ENCODE measurements at regions not wholly inside any gene's neighbourhood (a gene's known extent, or its start where the extent isn't known, plus 50 kb on each side); places are given as distances from the start of the nearest gene placed in this dataset.

DNA sequence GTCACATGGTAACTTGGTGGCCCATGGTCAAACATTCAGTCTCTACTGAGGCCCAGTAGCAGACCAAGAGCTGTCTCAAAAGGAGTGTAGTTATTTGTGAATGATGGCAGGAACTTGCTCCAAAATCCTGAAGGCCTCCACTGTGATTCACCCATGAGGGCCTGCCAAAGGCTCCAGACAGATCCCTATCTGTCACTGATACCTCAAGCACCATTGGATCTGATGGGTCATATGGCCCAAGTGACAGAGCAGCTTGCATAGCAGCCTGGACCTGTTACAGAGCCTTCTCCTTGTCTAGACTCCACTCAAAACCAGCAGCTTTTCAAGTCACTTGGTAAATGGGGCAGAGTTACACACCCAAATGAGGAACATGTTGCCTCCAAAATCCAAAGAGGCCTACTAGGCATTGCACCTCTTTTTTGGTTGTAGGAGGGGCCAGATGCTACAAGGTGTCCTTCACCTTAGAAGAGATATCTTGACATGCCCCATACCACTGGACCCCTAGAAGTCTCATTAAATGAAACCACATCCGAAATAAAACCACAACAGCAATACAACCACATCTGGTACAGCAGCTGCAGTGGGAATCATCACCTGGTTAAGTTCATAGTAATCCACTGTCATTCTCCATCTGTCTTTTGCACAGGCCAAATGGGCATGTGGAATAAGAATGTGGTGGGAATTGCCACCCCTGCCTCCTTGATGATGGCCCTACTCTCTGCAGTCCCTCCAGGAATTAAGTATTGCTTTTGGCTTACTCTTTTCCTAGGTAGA lies 150.4 kb upstream of the MAX start:
- DNase-seq, result no peak

DNA sequence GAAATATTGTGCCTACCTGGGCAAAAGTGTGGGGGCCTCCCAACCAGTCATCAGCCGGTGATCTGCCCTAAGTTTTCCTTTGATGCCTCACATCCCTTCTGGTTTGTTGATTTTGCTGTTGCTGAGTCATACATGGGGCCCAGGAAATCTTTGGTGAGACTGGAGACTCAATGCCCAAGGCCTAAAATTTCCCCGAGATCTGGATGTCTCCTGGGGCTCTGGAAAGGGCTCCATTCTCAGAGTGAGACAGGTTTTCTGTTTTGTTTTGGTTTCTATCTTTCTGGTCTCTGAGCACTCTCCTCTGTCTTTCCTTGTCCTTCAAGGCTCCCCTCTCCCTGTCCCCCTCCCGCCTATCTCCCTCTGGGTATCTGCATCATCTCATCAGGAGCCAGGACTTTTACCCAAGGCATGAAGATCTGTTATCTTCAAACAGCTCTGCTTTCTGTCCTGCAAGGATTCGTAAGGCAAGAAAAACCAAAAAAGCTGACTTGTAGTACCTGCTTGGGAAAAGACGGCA lies 152.8 kb upstream of the MAX start:
- DNase-seq, result no peak

DNA sequence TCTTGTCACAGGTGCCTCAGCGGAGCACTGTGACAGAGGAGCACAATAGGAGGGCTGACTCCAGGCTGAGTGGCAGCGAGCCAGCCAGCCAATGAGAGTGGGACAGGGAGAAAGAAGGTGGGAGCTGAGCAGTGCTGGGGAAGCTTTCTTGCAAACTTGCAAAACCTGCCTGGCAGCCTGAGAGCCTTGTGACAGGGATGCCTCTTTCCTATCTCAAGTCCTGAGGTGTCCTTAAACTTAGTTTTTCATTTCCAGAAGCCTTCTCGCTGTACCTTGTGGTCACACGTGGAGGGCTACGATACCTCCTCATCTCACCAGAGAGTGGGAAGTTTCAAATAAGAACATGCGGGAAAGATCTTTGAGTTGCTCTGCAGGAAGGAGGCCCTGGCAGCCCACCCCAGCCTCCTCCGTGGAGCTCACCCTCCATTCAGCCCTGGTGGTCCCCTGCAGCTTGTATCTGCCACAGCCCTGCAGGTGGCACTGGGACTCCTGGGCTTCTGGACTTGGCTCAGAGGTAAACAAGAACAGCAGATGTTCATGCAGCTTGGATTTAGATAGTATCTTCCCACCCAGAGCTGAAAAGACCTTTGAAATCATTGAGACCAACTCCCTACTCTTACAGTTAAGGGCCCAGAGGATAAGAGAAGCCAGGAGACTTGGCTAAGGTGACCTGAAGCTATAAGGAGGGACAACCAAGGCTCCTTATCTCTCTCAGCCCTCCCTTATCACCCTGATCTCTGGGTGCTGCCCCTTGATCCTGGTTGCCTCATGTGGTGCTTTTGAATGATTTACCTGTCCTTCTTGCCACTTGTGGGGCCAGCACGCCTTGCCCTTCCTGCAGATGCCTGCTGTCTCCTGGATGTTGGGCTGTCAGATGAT lies 153.5 kb upstream of the MAX start:
- DNase-seq, result peak; percentile 28

DNA sequence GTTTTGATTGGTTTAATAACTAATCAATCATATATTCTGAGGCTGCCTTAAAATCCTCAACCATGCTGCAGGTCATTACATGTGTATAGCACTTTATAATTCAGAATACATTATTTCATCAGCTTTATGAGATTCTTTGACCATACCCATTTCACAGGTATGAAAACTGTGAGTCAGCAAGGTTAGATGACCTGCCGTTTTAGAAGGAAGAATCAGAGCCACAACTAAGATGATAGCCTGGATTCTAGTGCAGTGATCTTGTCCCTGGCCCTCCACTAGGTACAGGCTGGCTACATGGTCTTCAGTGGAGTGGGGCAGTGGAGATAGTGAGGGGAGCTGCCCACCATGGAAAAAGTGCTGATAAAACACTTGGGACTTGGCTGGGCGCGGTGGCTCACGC lies 154.4 kb upstream of the MAX start:
- DNase-seq, result no peak

DNA sequence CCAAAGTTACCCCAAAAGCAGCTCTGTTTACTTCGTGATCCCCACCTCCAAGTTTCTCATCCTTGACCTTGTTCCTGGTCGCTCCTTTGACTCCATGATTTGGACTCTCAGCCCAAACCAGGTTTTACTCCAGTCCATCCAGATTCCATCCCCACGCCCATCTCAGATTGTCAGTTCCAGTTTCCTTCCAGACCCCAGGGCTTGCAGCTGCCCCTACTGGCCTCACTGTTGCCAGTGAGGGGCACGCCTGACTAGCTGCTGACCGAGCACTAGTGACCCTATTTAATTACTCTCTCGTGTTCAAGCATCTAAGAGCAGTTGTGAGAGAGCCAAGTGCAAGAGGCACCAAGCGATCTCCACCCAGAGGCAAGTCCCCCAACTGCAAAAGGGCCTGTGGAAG lies 155.1 kb upstream of the FUT8 start:
- DNase-seq, result no peak

DNA sequence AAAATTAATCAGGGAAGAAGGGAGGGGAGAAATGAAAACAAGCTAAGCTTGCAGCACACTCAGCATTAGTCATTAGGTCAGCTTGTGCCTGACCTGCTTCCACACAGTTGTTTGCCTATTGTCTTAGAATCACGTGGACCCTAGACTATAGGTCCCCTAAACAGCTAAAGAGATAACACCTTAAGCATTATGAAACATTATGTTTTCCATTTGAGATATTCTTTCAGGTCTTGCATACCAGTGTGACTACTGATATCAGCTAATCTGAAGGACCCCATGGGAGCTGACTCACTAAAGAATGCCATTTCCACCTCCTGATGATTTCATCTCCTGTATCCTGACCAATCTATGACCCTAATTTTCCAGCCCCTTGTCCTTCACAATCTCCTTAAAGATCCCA lies 154.1 kb upstream of the FUT8 start:
- DNase-seq, result no peak

DNA sequence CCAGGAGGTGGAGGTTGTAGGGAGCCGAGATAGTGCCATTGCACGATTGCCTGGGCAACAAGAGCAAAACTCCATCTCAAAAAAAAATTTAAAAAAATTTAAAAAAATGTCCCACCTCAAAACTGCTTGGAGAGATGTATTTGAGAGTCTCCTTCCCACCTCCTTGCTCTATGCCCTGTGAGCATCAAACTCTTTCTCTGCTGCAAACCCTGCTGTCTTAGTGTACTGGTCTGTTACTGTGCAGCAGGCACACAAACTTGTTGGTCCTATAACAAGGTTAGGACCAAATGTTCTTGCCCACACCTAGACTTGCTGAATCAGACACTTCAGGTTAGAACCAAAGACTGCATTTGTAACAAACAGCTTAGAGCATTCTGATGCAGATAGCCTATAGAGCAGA lies 153.5 kb upstream of the FUT8 start:
- DNase-seq, result no peak

DNA sequence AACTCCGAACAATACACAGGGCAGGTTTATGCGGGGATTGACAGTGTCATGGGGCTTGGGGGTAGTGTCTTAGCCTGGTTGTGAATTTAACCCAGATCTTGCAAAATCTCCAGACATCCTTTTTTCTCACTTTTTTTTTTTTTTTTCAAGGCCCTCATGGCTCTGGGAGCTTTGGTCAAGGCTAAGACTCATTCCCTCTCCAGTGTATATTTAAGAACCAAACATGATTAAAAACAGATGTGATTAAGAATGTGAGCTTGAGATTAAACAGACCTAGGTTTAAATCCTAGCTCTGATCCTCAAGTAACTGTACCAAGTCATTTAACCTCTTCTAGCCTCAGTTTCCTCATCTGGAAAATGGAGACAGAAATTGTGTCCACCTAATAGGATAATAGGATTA lies 151.7 kb upstream of the FUT8 start:
- DNase-seq, result no peak

DNA sequence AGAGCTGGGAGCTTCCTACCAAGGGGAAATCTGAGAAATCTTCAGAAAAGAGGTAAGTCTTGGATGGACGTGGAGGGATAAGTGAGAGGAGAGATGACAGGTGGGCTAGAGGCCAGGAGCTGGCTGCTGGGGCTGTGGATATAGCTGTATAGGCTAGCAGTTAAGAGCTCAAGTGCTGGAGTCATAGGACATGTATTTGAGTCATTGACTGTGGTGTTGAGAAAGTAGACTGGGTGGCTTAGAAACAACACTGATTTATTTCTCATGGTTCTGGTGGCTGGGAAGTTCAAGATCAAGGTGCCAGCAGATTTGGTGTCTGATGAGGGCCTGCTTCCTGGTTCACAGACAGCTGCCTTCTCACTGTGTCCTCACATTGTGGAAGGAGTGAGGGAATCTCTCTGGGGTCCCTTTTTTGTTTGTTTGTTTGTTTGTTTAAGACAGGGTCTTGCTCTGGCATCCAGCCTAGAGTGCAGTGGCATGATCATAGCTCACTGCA lies 151.1 kb upstream of the FUT8 start:
- no peak for DNase-seq

DNA sequence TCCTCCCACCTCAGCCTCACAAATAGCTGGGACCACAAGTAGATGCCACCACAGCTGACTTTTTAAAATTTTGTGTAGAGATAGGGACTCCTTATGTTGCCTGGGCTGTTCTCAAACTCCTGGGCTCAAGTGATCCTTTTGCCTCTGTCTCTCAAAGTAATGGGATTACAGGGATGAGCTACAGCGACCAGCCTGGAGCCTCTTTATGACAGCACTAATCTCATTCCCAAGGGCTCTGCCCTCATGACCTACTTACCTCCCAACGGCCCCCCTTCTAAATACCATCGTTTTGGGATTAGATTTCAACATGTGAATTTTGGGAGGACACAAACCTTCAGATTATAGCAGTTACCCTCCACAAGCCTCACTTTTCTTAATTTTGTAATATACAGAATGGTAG lies 150.6 kb upstream of the FUT8 start:
- no peak for DNase-seq

DNA sequence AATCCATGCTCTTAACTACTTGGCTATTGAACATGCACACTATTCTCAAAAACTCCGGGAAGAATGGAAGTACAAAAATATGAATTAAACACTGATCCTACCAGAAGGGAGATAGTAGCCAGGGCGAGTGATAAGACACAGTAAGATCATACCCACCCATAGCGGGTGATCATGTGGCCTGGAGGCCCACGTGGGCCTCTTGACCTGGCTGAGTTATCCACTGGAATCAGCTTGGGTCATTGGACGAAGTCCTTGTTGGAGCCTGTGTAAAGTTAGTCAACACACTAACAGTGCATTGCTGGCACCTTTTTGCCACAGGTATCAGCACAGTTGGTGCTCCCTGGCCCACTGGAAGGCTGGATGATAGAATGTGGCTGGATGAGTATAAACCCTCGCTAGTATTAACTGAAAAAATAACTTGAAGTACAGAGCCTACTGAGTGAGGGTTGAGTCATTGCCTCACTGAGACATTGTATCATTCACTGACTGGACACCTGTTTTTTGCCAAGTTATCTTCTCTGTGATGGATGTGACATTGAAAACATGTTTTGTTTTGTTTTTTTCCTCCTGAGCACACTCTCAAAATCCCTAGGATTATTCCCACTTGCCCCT lies 149.2 kb upstream of the FUT8 start:
- no peak for DNase-seq

DNA sequence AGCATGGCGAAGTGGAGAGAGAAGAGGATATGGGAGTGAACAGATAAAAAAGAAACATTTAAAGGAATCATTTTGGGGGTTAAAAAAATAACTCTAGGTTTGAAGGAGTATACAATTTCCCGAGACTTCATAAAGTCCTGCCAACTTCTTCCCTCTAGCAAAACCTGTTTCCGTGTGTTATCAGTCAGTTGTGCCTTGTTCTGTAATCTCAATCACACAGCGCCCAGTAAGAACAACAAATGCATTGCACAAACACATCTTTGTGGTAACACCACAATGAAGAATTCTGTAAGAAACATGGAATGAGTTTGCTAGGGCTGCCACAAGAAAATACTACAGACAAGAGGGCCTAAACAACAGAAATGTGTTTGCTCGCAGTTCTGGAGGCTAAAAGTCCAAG lies 144.7 kb upstream of the FUT8 start:
- no peak for DNase-seq

DNA sequence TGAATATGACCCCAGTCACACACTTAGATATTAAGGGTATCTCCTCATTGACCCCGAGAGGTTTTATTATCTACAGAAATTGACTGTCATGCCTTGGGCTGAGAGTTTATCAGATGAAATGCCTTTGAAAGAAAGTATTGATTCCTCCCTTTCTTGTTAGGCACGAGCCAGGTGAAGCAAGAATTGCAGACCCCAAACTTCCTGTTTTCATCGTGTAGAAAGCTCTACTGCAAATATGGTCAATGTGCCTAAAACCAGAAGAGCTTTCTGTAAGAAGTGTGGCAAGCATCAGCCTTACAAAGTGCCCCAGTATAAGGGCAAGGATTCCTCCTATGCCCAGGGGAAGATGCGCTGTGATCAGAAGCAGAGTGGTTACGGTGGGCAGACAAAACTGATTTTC lies 143.9 kb upstream of the FUT8 start:
- DNase-seq, result no peak

DNA sequence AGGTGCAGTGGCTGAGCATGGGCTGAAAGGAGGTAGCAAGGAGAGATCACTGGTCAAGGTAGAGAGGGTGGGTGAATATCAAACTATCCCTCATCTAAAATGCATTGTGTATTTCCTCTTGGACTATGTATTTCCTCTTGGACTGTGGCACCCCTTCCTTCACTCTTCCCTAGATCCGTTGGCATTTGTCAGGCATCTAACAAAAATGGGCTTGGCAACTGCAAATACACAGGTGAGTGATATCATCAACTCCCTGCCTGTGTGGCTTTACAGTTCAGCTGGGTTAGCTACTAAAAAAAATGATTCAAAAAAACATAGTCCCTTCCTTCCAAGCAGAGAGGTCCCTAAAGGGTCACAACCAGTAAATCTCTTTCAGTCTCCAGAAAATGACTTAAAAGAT lies 142.8 kb upstream of the FUT8 start:
- no peak for DNase-seq

DNA sequence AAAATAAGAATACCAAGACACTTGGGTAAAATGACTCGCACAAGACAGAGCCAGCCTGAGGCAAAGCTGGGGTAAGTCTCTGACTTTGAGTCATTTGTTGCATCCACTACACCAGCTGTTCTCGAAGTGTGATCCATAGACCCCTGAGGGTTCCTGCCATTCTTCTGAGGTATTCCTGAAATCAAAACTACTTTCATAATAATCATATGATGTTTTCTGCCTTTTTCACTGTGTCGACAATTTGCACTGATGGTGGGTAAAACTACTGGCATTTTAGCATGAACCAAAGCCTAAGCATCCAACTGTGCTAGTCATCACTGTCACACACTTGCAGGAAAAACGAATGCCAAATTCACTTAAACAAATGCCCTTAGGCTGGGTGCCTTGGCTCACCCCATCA lies 135.5 kb upstream of the FUT8 start:
- no peak for DNase-seq

DNA sequence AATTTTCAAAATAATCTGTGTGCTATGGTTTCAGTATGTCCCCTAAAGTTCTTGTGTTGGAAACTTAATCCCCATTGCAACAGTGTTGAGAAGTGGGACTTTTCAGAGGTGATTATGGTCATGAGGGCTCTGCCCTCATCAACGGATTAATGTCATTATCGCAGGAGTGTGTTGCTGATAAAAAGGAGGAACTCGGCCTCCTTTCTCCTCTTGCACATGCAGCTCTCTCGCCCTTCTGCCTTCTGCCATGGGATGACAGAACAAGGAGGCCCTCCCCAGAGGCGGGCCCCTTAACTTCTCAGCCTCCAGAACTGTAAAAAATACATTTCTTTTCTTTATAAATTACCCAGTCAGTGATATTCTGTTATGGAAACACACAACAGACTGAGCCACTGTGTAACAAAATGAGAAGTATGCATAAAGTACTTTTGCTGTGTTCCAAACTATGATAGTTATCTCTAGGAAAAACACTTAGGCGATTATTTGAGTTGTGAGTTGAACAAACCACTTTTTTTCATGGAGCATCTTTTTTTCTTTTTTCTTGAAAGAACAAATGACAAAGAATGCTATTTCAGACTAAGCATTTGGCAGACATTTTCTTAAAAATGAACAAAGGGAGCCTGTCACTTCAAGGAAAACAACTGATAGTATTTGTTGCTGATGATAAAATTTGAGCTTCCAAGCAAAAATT lies 134.8 kb upstream of the FUT8 start:
- no peak for DNase-seq

DNA sequence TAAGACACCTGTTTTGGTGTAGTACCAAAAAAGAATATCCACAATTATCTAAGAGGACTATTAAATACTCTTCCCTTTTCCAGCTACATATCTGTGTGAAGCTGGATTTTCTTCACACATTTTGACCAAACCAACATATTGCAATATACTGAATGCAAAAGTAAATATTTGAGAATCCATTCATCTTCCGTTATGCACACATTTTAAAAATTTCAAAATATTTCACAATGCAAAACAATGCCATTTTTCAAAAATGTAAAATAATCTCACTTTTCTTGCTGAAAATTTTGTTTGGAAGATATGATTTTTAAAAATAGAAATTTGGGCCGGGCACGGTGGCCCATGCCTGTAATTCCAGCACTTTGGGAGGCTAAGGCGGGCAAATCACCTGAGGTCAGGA lies 133.9 kb upstream of the FUT8 start:
- DNase-seq, result no peak

DNA sequence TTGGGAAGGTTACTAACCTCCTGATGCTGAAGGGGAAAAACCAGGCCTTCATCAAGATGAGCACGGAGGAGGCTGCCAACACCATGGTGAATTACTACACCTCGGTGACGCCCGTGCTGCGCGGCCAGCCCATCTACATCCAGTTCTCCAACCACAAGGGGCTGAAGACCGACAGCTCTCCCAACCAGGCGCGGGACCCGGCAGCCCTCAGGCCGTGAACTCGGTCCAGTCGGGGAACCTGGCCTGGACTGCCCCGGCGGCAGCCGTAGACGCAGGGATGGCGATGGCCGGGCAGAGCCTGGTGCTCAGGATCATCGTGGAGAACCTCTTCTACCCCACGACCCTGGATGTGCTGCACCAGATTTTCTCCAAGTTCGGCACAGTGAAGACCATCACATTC lies 133.0 kb upstream of the FUT8 start:
- DNase-seq, result no peak

DNA sequence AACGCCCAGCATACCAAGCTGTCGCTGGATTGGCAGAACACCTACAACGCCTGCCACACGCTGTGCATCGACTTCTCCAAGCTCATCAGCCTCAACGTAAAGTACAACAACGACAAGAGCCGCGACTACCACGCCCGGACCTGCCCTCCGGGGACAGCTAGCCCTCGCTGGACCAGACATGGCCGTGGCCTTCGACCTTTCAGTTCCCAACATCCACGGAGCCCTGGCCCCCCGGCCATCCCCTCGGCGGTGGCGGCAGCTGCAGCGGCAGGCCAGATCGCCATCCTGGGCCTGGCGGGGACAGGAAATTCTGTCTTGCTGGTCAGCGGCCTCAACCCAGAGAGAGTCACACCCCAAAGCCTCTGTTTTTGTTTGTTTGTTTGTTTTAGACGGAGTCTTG lies 132.6 kb upstream of the FUT8 start:
- DNase-seq, result no peak

DNA sequence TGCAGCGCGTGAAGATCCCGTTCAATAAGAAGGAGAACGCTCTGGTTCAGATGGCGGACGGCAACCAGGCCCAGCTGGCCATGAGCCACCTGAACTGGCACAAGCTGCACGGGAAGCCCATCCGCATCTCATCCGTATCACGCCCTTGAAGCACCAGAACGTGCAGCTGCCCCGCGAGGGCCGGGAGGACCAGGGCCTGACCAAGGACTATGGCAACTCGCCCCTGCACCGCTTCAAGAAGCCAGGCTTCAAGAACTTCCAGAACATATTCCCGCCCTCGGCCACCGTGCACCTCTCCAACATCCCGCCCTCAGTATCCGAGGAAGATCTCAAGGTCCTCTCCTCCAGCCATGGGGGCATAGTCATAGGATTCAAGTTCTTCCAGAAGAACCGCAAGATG lies 131.9 kb upstream of the FUT8 start:
- DNase-seq, result no peak

DNA sequence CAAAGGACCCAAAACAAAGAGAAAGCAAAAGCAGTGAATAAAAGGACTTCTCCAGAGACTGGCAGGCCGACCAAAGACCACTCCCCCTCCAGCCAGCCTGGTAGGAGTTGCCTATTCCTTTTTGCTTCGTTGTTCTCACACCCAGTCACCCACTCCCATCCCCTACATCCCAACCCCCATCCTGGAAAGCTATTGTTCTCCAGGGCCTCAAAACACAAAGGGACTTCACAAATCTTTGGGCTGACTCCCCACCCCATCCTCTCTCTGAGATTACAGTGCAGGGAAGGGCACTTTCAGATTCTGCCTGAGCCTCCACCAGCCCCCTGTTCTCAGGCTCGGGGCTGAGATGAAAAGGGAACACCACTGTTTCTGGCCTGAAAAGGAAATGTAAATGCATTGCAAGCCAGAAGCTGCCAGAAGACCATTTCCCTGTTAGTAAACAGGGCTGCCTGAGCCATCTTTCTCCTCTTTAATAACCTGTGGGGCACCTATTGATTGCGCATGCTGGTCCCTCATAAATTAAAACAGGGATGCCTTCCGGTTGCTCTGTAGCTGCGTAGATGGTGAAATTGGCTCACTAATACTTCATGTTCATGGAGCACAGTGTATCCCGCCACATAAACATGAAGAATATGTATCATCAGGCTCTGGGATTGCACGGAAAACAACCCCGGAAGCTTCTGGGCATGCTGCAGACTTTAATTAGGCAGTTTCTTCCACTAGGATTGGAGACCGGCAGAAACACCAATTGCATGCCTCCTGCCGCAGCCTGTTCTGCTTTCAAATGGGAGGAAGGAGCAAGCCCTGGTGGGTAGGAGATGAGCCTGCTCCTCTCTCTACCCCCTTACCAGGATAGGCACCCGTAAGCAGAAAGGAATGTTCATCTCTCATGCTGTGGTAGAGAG lies 130.3 kb upstream of the FUT8 start:
- no peak for DNase-seq

DNA sequence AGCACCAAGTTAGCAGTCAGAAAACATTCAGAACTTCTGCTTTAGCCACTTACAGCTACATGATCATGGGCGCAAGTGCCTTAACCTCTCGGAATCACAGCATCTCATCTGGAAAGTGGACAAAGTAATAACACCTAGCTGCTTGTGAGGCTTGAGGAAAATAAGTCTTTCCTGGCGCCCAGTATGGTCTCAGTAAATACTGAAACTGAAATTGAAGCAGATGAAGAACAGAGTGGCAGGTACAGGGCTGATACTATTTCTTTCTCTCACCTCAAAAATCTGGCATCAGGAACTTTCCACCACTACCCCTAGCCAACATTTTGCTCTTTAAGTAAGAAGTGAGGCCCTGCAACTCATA lies 129.7 kb upstream of the FUT8 start:
- DNase-seq, result no peak

Measured in NCI-H1417 treated with DMSO at 0.1 percent for 48 hours (cell line).